ENCODE measurements at regions not wholly inside any gene's neighbourhood (a gene's known extent, or its start where the extent isn't known, plus 50 kb on each side); places are given as distances from the start of the nearest gene placed in this dataset.

GRCh38 chr7:153445641-153446040, 606.6 kb upstream of the DPP6 start:
- TF ChIP-seq POLR2A (IDR thresholded peaks at IDR 0.05): no peak
- no peak for TF ChIP-seq CTCF (IDR thresholded peaks at IDR 0.05)
- DNase-seq (no peak), ATAC-seq (no peak)

GRCh38 chr7:153446490-153446889, 605.7 kb upstream of the DPP6 start:
- Histone ChIP-seq H3K27me3 (no peaks in the 10 kb centered on the region), H3K27ac (no peak overlapping the region), H3K4me3 (no peak overlapping the region), H3K36me3 (no peaks in the 10 kb centered on the region), H3K9me3 (no peaks in the 10 kb centered on the region), H3K4me1 (no peaks in the 10 kb centered on the region)
- ATAC-seq (no peak), DNase-seq (no peak)
- no peak for TF ChIP-seq CTCF (IDR thresholded peaks at IDR 0.05)
- TF ChIP-seq POLR2A (IDR thresholded peaks at IDR 0.05): no peak
- 33% methylated on average over 2 of the region's 2 CpGs for WGBS (ENCODE audit: insufficient coverage, low coverage, low lambda C conversion rate, missing lambda C conversion rate)
- intact Hi-C loops (cut with DNase I): no loop called here

More at GRCh38 chr7:153445641-153446040, 606.6 kb upstream of the DPP6 start:
- H3K36me3 ChIP-seq: no peaks in the 10 kb centered on the region
- H3K27ac ChIP-seq: no peak overlapping the region
- 53% methylated on average over 5 of the region's 5 CpGs for WGBS (ENCODE audit: insufficient coverage, low coverage, low lambda C conversion rate, missing lambda C conversion rate)
- no peaks in the 10 kb centered on the region for H3K27me3 ChIP-seq
- no peaks in the 10 kb centered on the region for H3K9me3 ChIP-seq
- intact Hi-C loops (cut with DNase I): no loop called here
- H3K4me1 ChIP-seq: no peaks in the 10 kb centered on the region
- no peak overlapping the region for H3K4me3 ChIP-seq

- DNase-seq: no peak
- intact Hi-C loops (cut with DNase I): no loop called here
- 35% methylated on average over 4 of the region's 5 CpGs for WGBS (ENCODE audit: insufficient coverage, low coverage, low lambda C conversion rate, missing lambda C conversion rate)
Observed at GRCh38 chr7:153447011-153447410, 605.2 kb upstream of the DPP6 start.

GRCh38 chr7:153452661-153453060, 599.5 kb upstream of the DPP6 start:
- intact Hi-C loops (cut with DNase I): no loop called here
- 40% methylated on average over 3 of the region's 3 CpGs for WGBS (ENCODE audit: insufficient coverage, low coverage, low lambda C conversion rate, missing lambda C conversion rate)
- Histone ChIP-seq H3K36me3 (no peaks in the 10 kb centered on the region), H3K27me3 (no peaks in the 10 kb centered on the region), H3K4me1 (no peaks in the 10 kb centered on the region), H3K4me3 (no peak overlapping the region), H3K9me3 (no peaks in the 10 kb centered on the region), H3K27ac (no peak overlapping the region)
- ATAC-seq: no peak
- no peak for DNase-seq
- TF ChIP-seq CTCF (IDR thresholded peaks at IDR 0.05): no peak
- no peak for TF ChIP-seq POLR2A (IDR thresholded peaks at IDR 0.05)

More at GRCh38 chr7:153447011-153447410, 605.2 kb upstream of the DPP6 start:
- Histone ChIP-seq H3K27me3 (no peaks in the 10 kb centered on the region), H3K4me1 (no peaks in the 10 kb centered on the region), H3K9me3 (no peaks in the 10 kb centered on the region), H3K36me3 (no peaks in the 10 kb centered on the region), H3K27ac (no peak overlapping the region), H3K4me3 (no peak overlapping the region)
- no peak for ATAC-seq
- TF ChIP-seq POLR2A (IDR thresholded peaks at IDR 0.05) (no peak), CTCF (IDR thresholded peaks at IDR 0.05) (no peak)

GRCh38 chr7:153454306-153454705, 597.9 kb upstream of the DPP6 start:
- Histone ChIP-seq H3K9me3 (no peaks in the 10 kb centered on the region), H3K4me3 (no peak overlapping the region), H3K36me3 (no peaks in the 10 kb centered on the region), H3K27me3 (no peaks in the 10 kb centered on the region), H3K4me1 (no peaks in the 10 kb centered on the region), H3K27ac (no peak overlapping the region)
- WGBS (ENCODE audit: insufficient coverage, low coverage, low lambda C conversion rate, missing lambda C conversion rate): 69% methylated on average over 9 of the region's 9 CpGs
- TF ChIP-seq POLR2A (IDR thresholded peaks at IDR 0.05) (no peak), CTCF (IDR thresholded peaks at IDR 0.05) (no peak)
- ATAC-seq (no peak), DNase-seq (no peak)
- intact Hi-C loops (cut with DNase I): no loop called here
